Neural cell (in vitro differentiated cells): ENCODE measurements at regions not wholly inside any gene's neighbourhood (a gene's known extent, or its start where the extent isn't known, plus 50 kb on each side); places are given as distances from the start of the nearest gene placed in this dataset.

ENCODE experiments used
- H2AFZ ChIP-seq: fragments of 200-600, 300-800 bp; sonication (generic), shearing (Covaris generic); 2 replicates; pipeline ENCODE4 v1.6.0; 2014; ENCODE audit warnings: low read depth, mild to moderate bottlenecking, antibody characterized with exemption, low read length, moderate library complexity
- H3F3A ChIP-seq: fragments of 200-600 bp; shearing (Covaris generic); 2 replicates; pipeline ENCODE4 v1.6.1; 2016; ENCODE audit warnings: mild to moderate bottlenecking, moderate library complexity, mixed read lengths, antibody characterized with exemption, low read length; ENCODE audit not compliant: insufficient read depth, poor library complexity, severe bottlenecking
- H3K27ac ChIP-seq: fragments of 200-600, 300-800 bp; sonication (generic), shearing (Covaris generic); 2 replicates; pipeline ENCODE4 v1.5.1; 2014; ENCODE audit warnings: mild to moderate bottlenecking, low read length, moderate library complexity
- H3K27me3 ChIP-seq: fragments of 300-800, 200-600 bp; sonication (generic), shearing (Covaris generic); 2 replicates; pipeline ENCODE4 v1.6.0; 2014; ENCODE audit warnings: mild to moderate bottlenecking, low read depth, low read length, moderate library complexity; ENCODE audit not compliant: insufficient read depth
- H3K36me3 ChIP-seq: fragments of 300-800, 200-600 bp; sonication (generic), shearing (Covaris generic); 2 replicates; pipeline ENCODE4 v1.5.1; 2014; ENCODE audit warnings: mild to moderate bottlenecking, antibody characterized with exemption, low read length, moderate library complexity; ENCODE audit not compliant: insufficient read depth
- H3K4me2 ChIP-seq: fragments of 300-800, 200-600 bp; sonication (generic), shearing (Covaris generic); 2 replicates; pipeline ENCODE4 v1.6.0; 2014; ENCODE audit warnings: mild to moderate bottlenecking, low read length
- H3K4me3 ChIP-seq: fragments of 300-800, 200-600 bp; sonication (generic), shearing (Covaris generic); 2 replicates; pipeline ENCODE4 v1.5.1; 2014; ENCODE audit warnings: mild to moderate bottlenecking, low read length, moderate library complexity
- H3K79me2 ChIP-seq: fragments of 200-600 bp; shearing (Covaris generic); replicated peaks from 2 replicates; pipeline ENCODE4 v1.6.0; 2014; ENCODE audit warnings: mild to moderate bottlenecking, low read length, moderate library complexity; ENCODE audit not compliant: insufficient read depth
- H3K9ac ChIP-seq: fragments of 300-800, 200-600 bp; sonication (generic), shearing (Covaris generic); 2 replicates; pipeline ENCODE4 v1.6.1; 2016; ENCODE audit warnings: mild to moderate bottlenecking, low read length, mixed read lengths
- H3K9me2 ChIP-seq: fragments of 200-600 bp; shearing (Covaris generic); 2 replicates; pipeline ENCODE4 v1.6.1; 2016; ENCODE audit warnings: mild to moderate bottlenecking, low read length, mixed read lengths; ENCODE audit not compliant: insufficient read depth
- H3K9me3 ChIP-seq: fragments of 200-600, 300-800 bp; sonication (generic), shearing (Covaris generic); 2 replicates; pipeline ENCODE4 v1.6.1; 2016; ENCODE audit warnings: mild to moderate bottlenecking, mixed run types, low read length, moderate library complexity, mixed read lengths
- H4K20me1 ChIP-seq: fragments of 200-600 bp; shearing (Covaris generic); 2 replicates; pipeline ENCODE4 v1.6.1; 2016; ENCODE audit warnings: mild to moderate bottlenecking, mixed run types; ENCODE audit not compliant: insufficient read depth
- CTCF ChIP-seq: fragments of 450-650 bp; IDR thresholded peaks from 2 replicates; pipeline ENCODE4 v1.5.1; 2014; ENCODE audit warnings: antibody characterized with exemption, mild to moderate bottlenecking, moderate library complexity; ENCODE audit not compliant: poor library complexity, severe bottlenecking
- EP300 ChIP-seq: fragments of 450-650 bp; conservative IDR thresholded peaks from 2 replicates; pipeline ENCODE4 v1.6.1; 2014; ENCODE audit warnings: antibody characterized with exemption, mild to moderate bottlenecking, moderate library complexity; ENCODE audit not compliant: poor library complexity, severe bottlenecking
- EZH2 ChIP-seq: fragments of 200-600, 300-800 bp; shearing (Covaris generic), sonication (generic); IDR thresholded peaks from 2 replicates; pipeline ENCODE4 v1.6.1; 2014; ENCODE audit warnings: antibody characterized with exemption, low read length, borderline replicate concordance, mild to moderate bottlenecking; ENCODE audit not compliant: insufficient read depth, poor library complexity, severe bottlenecking
- MXI1 ChIP-seq: fragments of 450-650 bp; conservative IDR thresholded peaks from 2 replicates; pipeline ENCODE4 v1.6.1; 2014; ENCODE audit warnings: antibody characterized with exemption, mild to moderate bottlenecking; ENCODE audit not compliant: poor library complexity, severe bottlenecking
- POLR2AphosphoS5 ChIP-seq: IDR thresholded peaks from 2 replicates; pipeline ENCODE4 v1.6.1; 2012
- RAD21 ChIP-seq: fragments of 450-650 bp; conservative IDR thresholded peaks from 2 replicates; pipeline ENCODE4 v1.6.1; 2014; ENCODE audit warnings: antibody characterized with exemption, mild to moderate bottlenecking, moderate library complexity
- REST ChIP-seq: IDR thresholded peaks from 2 replicates; pipeline ENCODE4 v1.6.1; 2012; ENCODE audit warnings: borderline replicate concordance
- SMC3 ChIP-seq: fragments of 450-650 bp; conservative IDR thresholded peaks from 2 replicates; pipeline ENCODE4 v1.6.1; 2014; ENCODE audit warnings: antibody characterized with exemption, mild to moderate bottlenecking, moderate library complexity; ENCODE audit not compliant: poor library complexity
- TAF1 ChIP-seq: IDR thresholded peaks from 2 replicates; pipeline ENCODE4 v1.6.1; 2012; ENCODE audit warnings: low read depth

DNA sequence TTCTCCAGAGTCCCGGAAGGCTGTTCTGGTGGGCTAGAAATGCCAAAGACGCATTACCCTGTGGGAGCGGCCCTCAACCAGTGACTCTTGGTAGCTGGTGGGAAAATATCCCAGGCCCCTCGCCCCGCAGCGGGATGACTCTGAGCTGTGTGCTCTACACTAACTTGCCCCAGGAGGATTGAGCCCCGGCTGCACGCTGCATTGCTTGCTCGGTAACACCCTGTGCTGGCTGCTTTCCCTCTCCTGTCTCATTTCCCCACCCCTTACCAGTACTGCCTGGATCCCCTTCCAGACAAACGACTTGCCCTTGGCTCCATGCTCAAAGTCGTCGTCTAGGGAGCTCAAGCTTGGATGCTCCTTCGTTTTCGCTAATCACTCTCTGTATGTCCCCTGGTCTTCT lies 411.8 kb upstream of the SULF2 start:
- no peak overlapping the region for H2AFZ ChIP-seq
- H3K9ac ChIP-seq, result no peak overlapping the region
- H3K4me2 ChIP-seq, result no peak overlapping the region
- TF ChIP-seq REST (no peak), SMC3 (no peak), CTCF (no peak), EP300 (no peak), TAF1 (no peak), EZH2 (no peak), POLR2AphosphoS5 (no peak), RAD21 (no peak), MXI1 (no peak)
- no peaks in the 10 kb centered on the region for H3K79me2 ChIP-seq
- H3K9me2 ChIP-seq, result no peaks in the 10 kb centered on the region
- no peaks in the 10 kb centered on the region for H4K20me1 ChIP-seq
- no peak overlapping the region for H3K27ac ChIP-seq
- no peaks in the 10 kb centered on the region for H3K36me3 ChIP-seq
- no peaks in the 10 kb centered on the region for H3F3A ChIP-seq
- no peaks in the 10 kb centered on the region for H3K27me3 ChIP-seq
- H3K9me3 ChIP-seq, result no peaks in the 10 kb centered on the region
- no peak overlapping the region for H3K4me3 ChIP-seq

DNA sequence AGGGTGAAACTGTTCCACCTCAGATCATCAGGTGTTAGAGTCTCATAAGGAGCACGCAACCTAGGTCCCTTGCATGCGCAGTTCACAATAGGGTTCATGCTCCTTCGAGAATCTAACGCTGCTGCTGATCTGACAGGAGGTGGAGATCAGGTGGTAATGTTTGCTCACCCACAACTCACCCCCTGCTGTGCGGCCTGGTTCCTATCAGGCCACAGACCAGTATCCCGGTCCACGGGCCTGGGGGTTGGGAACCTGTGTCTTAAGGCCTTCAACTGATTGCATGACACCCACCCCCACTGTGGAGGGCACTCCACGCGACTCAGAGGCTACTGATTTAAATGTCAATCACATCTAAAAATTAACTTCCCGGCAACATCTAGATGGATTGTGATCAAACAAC lies 411.2 kb upstream of the SULF2 start:
- H3K36me3 ChIP-seq, result no peaks in the 10 kb centered on the region
- no peak overlapping the region for H3K4me3 ChIP-seq
- no peak overlapping the region for H3K4me2 ChIP-seq
- H3K79me2 ChIP-seq, result no peaks in the 10 kb centered on the region
- no peaks in the 10 kb centered on the region for H3K27me3 ChIP-seq
- H3K27ac ChIP-seq, result no peak overlapping the region
- H2AFZ ChIP-seq, result no peak overlapping the region
- no peaks in the 10 kb centered on the region for H3F3A ChIP-seq
- H3K9ac ChIP-seq, result no peak overlapping the region
- H4K20me1 ChIP-seq, result no peaks in the 10 kb centered on the region
- no peaks in the 10 kb centered on the region for H3K9me2 ChIP-seq
- no peak for TF ChIP-seq POLR2AphosphoS5
- TF ChIP-seq RAD21, result no peak
- TF ChIP-seq CTCF, result no peak
- TF ChIP-seq EP300, result no peak
- no peak for TF ChIP-seq EZH2
- no peak for TF ChIP-seq REST
- no peak for TF ChIP-seq TAF1
- TF ChIP-seq MXI1, result no peak
- no peak for TF ChIP-seq SMC3
- H3K9me3 ChIP-seq, result no peaks in the 10 kb centered on the region
